ENCODE measurements at regions not wholly inside any gene's neighbourhood (a gene's known extent, or its start where the extent isn't known, plus 50 kb on each side); places are given as distances from the start of the nearest gene placed in this dataset.
A peak's percentile ranks its signal among the peaks of the same experiment; 100 is the strongest.

DNA sequence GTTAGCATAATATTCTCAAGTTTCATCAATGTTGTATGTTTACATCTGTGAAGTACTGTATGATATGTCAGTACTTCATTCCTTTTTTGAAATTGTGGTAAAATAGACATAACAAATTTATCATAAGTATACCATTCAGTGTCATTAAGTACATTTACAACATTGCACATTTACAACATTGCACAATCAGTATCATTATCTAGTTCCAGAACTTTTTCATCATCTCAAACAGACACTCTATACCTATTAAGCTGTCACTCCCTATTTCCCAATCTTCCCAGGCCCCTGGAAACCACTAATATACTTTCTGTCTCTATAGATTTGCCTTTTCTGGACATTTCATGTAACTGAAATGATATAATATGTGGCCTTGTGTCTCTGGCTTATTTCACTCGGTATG, 75.1 kb upstream of the ATG10 start:
- peaks cover 0 to 2% of the 10 kb centered on the region in 2 donors for H3K9me3 ChIP-seq (ENCODE audit: control insufficient read depth in 1 of 2, low read length in 2 of 2)
- no peak overlapping the region for H3K4me3 ChIP-seq (ENCODE audit: low read depth in 1 of 2, low read length in 2 of 2)
- no peaks in the 10 kb centered on the region for H3K4me1 ChIP-seq (ENCODE audit: control insufficient read depth in 1 of 2, insufficient read depth in 2 of 2, low read length in 2 of 2)
- no peaks in the 10 kb centered on the region for H3K27me3 ChIP-seq (ENCODE audit: low read depth, low read length)
- H3K36me3 ChIP-seq (ENCODE audit: control insufficient read depth in 1 of 2, insufficient read depth in 2 of 2, low read length in 2 of 2) = no peaks in the 10 kb centered on the region
- H3K27ac ChIP-seq (ENCODE audit: low read length) = no peak overlapping the region

DNA sequence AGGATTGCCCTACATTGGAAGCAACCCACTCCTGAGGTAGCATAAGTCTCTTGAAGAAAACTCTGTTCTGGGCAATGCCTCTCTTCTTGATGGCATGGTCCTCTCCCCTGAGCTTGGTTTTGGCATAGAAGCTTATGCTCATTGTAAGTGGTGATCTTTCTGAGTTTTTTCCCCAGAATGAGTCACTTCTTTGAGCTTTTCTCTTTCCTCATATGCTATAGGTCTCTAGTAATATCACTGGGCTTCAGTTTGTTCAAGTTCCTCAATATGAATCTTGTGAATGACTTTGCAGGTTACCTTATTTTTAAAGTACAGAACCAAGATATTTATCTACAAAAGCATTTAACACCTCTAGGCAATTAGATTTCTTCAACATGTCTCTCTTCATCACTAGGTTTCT, 76.5 kb upstream of the ATG10 start:
- H3K4me3 ChIP-seq (ENCODE audit: low read depth in 1 of 2, low read length in 2 of 2) = no peak overlapping the region
- no peaks in the 10 kb centered on the region for H3K27me3 ChIP-seq (ENCODE audit: low read depth, low read length)
- no peaks in the 10 kb centered on the region for H3K4me1 ChIP-seq (ENCODE audit: control insufficient read depth in 1 of 2, insufficient read depth in 2 of 2, low read length in 2 of 2)
- H3K9me3 ChIP-seq (ENCODE audit: control insufficient read depth in 1 of 2, low read length in 2 of 2) = no peaks in the 10 kb centered on the region
- H3K36me3 ChIP-seq (ENCODE audit: control insufficient read depth in 1 of 2, insufficient read depth in 2 of 2, low read length in 2 of 2) = no peaks in the 10 kb centered on the region
- H3K27ac ChIP-seq (ENCODE audit: low read length) = no peak overlapping the region

DNA sequence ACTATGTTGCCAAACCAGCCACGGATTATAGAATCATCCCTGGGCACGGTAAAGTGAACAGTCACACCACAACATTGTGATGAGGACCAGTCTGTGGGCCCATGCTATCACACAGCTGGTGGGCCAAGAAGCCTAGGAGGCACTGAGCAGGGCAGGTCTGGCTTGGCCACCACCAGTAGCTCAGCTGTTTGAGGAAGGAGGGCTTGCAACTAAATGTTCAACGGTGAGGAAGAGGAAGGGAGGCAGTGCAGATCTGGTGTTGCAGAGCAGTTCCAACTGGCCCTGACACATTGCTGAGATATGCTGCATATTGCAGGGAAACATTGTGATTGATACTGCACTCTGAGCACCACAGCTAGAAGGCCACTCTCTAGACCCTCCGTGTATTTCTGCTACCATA, 77.9 kb upstream of the ATG10 start:
- Histone ChIP-seq H3K27me3 (ENCODE audit: low read depth, low read length) (no peaks in the 10 kb centered on the region), H3K36me3 (ENCODE audit: control insufficient read depth in 1 of 2, insufficient read depth in 2 of 2, low read length in 2 of 2) (no peaks in the 10 kb centered on the region), H3K4me1 (ENCODE audit: control insufficient read depth in 1 of 2, insufficient read depth in 2 of 2, low read length in 2 of 2) (no peaks in the 10 kb centered on the region), H3K9me3 (ENCODE audit: control insufficient read depth in 1 of 2, low read length in 2 of 2) (no peaks in the 10 kb centered on the region), H3K27ac (ENCODE audit: low read length) (no peak overlapping the region), H3K4me3 (ENCODE audit: low read depth in 1 of 2, low read length in 2 of 2) (no peak overlapping the region)

DNA sequence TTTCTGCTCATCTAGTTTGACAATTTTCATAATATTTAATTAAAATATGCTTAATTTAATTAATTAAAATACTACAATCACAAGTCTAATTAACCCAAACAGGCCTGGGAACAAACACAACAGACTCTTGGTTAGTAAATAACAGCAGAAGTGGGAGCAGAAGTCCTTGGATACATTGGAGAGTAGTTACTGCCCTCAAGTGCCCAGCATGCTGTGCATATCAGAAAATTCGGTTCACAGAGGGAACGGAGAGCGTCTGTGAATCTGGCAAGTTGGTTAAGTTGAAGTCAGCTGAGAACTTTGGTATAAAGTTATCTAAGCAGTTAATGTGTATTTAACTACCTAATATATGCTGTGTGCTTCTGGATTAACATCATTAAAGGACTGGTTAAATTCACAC, 87.0 kb upstream of the ATG10 start:
- Histone ChIP-seq H3K4me1 (ENCODE audit: control insufficient read depth in 1 of 2, insufficient read depth in 2 of 2, low read length in 2 of 2) (no peaks in the 10 kb centered on the region), H3K4me3 (ENCODE audit: low read depth in 1 of 2, low read length in 2 of 2) (no peak overlapping the region), H3K27me3 (ENCODE audit: low read depth, low read length) (no peaks in the 10 kb centered on the region), H3K27ac (ENCODE audit: low read length) (no peak overlapping the region), H3K36me3 (ENCODE audit: control insufficient read depth in 1 of 2, insufficient read depth in 2 of 2, low read length in 2 of 2) (no peaks in the 10 kb centered on the region), H3K9me3 (ENCODE audit: control insufficient read depth in 1 of 2, low read length in 2 of 2) (no peaks in the 10 kb centered on the region)

DNA sequence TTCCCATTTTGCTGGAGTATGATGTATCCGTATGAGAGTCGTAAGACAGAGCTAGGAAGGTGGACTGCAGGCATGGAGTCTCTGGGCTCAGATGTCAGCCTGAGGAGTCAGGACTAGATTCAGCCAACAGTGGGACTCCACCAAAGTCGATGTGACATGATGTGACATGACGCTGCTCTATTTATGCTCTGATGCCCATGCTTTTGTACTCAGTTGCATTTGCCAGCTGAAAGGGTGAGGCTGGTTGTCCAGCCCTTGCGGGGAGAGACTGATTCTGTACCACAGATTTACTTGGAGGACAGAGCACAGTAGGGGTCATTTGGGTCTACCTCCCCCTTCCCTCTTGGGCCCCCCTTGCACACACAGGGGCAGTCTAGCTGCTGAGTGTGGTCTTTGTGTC, 88.5 kb upstream of the ATG10 start:
- no peaks in the 10 kb centered on the region for H3K9me3 ChIP-seq (ENCODE audit: control insufficient read depth in 1 of 2, low read length in 2 of 2)
- no peaks in the 10 kb centered on the region for H3K36me3 ChIP-seq (ENCODE audit: control insufficient read depth in 1 of 2, insufficient read depth in 2 of 2, low read length in 2 of 2)
- no peaks in the 10 kb centered on the region for H3K4me1 ChIP-seq (ENCODE audit: control insufficient read depth in 1 of 2, insufficient read depth in 2 of 2, low read length in 2 of 2)
- H3K27ac ChIP-seq (ENCODE audit: low read length) = no peak overlapping the region
- no peaks in the 10 kb centered on the region for H3K27me3 ChIP-seq (ENCODE audit: low read depth, low read length)
- H3K4me3 ChIP-seq (ENCODE audit: low read depth in 1 of 2, low read length in 2 of 2) = no peak overlapping the region

DNA sequence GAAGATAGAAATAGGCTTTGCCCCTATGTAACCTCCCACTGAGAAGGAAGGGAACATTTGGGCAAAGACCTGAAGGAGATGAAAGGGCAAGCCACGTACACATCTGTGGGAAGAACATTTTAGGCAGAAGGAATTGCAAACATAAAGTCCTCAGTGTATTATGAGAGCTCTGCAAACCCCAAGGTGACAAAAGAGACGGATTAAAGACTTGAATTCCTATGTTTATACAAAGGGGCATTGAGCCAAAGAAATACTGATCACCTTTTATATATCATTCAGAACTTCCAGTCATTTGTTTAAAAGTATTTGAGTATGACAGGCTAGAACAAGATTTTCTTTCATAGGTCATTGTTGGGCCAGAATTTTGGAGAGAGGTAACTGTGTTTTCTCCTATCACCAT, 90.2 kb upstream of the ATG10 start:
- H3K36me3 ChIP-seq (ENCODE audit: control insufficient read depth in 1 of 2, insufficient read depth in 2 of 2, low read length in 2 of 2) = no peaks in the 10 kb centered on the region
- no peak overlapping the region for H3K4me3 ChIP-seq (ENCODE audit: low read depth in 1 of 2, low read length in 2 of 2)
- H3K27me3 ChIP-seq (ENCODE audit: low read depth, low read length) = no peaks in the 10 kb centered on the region
- H3K27ac ChIP-seq (ENCODE audit: low read length) = no peak overlapping the region
- H3K4me1 ChIP-seq (ENCODE audit: control insufficient read depth in 1 of 2, insufficient read depth in 2 of 2, low read length in 2 of 2) = no peaks in the 10 kb centered on the region
- H3K9me3 ChIP-seq (ENCODE audit: control insufficient read depth in 1 of 2, low read length in 2 of 2) = no peaks in the 10 kb centered on the region

DNA sequence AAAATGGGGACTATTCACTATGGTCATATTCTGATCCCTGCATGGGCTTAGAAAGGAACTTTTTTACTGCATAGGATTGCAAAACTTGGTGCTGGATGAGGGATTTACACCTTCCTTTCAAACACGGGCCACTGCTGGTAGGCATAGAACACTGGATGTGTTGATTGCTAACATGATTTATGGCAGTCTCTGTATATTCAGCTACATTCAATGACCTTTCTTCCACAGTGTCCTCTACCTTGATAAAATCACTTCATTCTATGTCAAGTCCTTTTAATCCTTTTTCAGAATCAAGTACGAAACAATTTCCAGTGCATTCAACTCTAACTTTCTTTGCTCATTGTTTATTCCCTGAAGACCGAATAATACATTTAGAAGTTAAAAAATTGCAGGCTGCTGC, 91.9 kb upstream of the ATG10 start:
- no peak overlapping the region for H3K27ac ChIP-seq (ENCODE audit: low read length)
- H3K4me3 ChIP-seq (ENCODE audit: low read depth in 1 of 2, low read length in 2 of 2) = no peak overlapping the region
- H3K9me3 ChIP-seq (ENCODE audit: control insufficient read depth in 1 of 2, low read length in 2 of 2) = no peaks in the 10 kb centered on the region
- no peaks in the 10 kb centered on the region for H3K27me3 ChIP-seq (ENCODE audit: low read depth, low read length)
- no peaks in the 10 kb centered on the region for H3K4me1 ChIP-seq (ENCODE audit: control insufficient read depth in 1 of 2, insufficient read depth in 2 of 2, low read length in 2 of 2)
- no peaks in the 10 kb centered on the region for H3K36me3 ChIP-seq (ENCODE audit: control insufficient read depth in 1 of 2, insufficient read depth in 2 of 2, low read length in 2 of 2)

DNA sequence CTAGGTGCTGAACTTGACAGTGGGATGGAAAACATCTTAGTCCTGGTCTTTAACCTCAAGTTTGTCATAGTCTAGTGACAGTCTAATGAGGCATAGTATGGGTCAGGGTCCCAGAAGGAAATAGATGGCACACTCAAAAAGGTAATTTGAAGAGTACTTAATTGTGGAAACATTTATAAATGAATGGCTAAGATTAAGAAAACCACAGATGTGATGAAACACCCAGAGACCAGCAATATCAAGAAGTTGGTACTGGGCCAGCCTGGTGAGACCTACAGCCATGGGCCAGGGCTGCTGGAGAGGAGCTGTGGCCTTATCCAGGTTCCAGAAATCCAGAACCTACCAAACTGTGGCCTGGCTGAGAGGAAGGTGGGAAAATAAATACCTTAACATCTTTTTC, 93.5 kb upstream of the ATG10 start:
- no peak overlapping the region for H3K27ac ChIP-seq (ENCODE audit: low read length)
- no peaks in the 10 kb centered on the region for H3K4me1 ChIP-seq (ENCODE audit: control insufficient read depth in 1 of 2, insufficient read depth in 2 of 2, low read length in 2 of 2)
- no peaks in the 10 kb centered on the region for H3K36me3 ChIP-seq (ENCODE audit: control insufficient read depth in 1 of 2, insufficient read depth in 2 of 2, low read length in 2 of 2)
- no peaks in the 10 kb centered on the region for H3K9me3 ChIP-seq (ENCODE audit: control insufficient read depth in 1 of 2, low read length in 2 of 2)
- no peak overlapping the region for H3K4me3 ChIP-seq (ENCODE audit: low read depth in 1 of 2, low read length in 2 of 2)
- H3K27me3 ChIP-seq (ENCODE audit: low read depth, low read length) = no peaks in the 10 kb centered on the region

DNA sequence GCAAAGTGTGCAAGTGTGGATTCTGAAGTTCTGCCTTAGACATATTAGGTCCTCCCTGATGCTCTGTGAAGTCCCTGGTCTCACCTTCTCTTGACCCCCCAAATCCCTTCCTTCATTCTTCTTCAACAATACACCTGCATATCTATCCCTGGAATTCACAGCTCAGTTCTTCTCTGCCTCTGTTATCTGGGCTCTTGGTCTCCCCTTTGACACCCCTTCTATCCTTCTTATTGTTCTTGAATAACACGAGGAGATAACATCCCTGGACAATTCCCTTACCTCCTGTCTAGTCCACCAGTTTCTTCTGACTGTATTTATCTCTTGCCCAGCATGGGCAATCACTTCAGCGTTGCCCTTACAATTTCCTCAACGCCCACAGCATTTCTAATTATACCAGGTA, 104.8 kb upstream of the ATG10 start:
- H3K4me3 ChIP-seq (ENCODE audit: low read depth in 1 of 2, low read length in 2 of 2) = no peak overlapping the region
- H3K9me3 ChIP-seq (ENCODE audit: control insufficient read depth in 1 of 2, low read length in 2 of 2) = no peaks in the 10 kb centered on the region
- no peak overlapping the region for H3K27ac ChIP-seq (ENCODE audit: low read length)
- H3K27me3 ChIP-seq (ENCODE audit: low read depth, low read length) = no peaks in the 10 kb centered on the region
- H3K36me3 ChIP-seq (ENCODE audit: control insufficient read depth in 1 of 2, insufficient read depth in 2 of 2, low read length in 2 of 2) = no peaks in the 10 kb centered on the region
- H3K4me1 ChIP-seq (ENCODE audit: control insufficient read depth in 1 of 2, insufficient read depth in 2 of 2, low read length in 2 of 2) = no peaks in the 10 kb centered on the region

DNA sequence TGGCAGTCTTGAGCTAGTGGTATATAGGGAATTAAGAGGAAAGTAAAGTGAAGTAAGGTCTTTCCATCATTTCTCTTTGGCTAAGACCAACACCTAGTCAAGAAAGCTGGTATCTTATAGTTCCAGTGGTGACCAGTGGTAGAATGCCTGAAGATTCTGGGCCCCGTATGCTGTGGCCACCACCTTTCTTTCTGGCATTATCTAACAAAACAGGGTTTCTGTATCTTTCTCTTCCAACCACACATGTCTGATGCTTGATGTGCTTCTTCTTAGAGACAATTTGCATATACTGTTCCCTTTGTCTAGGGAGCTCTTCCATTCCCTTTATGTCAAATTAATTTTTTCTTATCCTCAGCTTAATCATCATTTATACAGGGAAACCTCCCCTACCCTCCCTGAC, 109.9 kb upstream of the SSBP2 start:
- Histone ChIP-seq H3K27ac (ENCODE audit: low read length) (no peak overlapping the region), H3K4me3 (ENCODE audit: low read depth in 1 of 2, low read length in 2 of 2) (no peak overlapping the region), H3K36me3 (ENCODE audit: control insufficient read depth in 1 of 2, insufficient read depth in 2 of 2, low read length in 2 of 2) (no peaks in the 10 kb centered on the region), H3K27me3 (ENCODE audit: low read depth, low read length) (no peaks in the 10 kb centered on the region), H3K4me1 (ENCODE audit: control insufficient read depth in 1 of 2, insufficient read depth in 2 of 2, low read length in 2 of 2) (peaks cover 0 to 16% of the 10 kb centered on the region in 2 donors), H3K9me3 (ENCODE audit: control insufficient read depth in 1 of 2, low read length in 2 of 2) (no peaks in the 10 kb centered on the region)

DNA sequence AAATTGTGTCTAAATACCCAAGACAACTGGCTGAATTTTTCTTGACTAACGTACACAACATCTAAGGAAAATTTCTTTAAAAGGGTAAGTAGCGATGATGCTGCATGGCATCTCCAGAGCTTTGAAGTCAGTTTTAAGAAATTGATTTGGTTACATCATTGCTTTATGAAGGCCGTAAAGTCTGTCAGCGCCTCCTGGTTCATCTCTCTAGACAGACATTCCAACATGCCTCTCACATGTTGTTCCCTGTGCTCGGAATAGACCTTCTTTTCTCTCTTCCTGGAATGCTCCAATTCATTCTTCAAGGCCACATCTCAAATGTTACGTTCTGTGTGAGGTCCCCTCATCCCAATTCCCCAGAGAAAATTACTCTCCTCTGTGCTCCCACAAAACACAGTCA, 108.7 kb upstream of the SSBP2 start:
- H3K36me3 ChIP-seq (ENCODE audit: control insufficient read depth in 1 of 2, insufficient read depth in 2 of 2, low read length in 2 of 2) = no peaks in the 10 kb centered on the region
- no peak overlapping the region for H3K27ac ChIP-seq (ENCODE audit: low read length)
- no peak overlapping the region for H3K4me3 ChIP-seq (ENCODE audit: low read depth in 1 of 2, low read length in 2 of 2)
- H3K27me3 ChIP-seq (ENCODE audit: low read depth, low read length) = no peaks in the 10 kb centered on the region
- peaks cover 0 to 16% of the 10 kb centered on the region in 2 donors for H3K4me1 ChIP-seq (ENCODE audit: control insufficient read depth in 1 of 2, insufficient read depth in 2 of 2, low read length in 2 of 2)
- H3K9me3 ChIP-seq (ENCODE audit: control insufficient read depth in 1 of 2, low read length in 2 of 2) = no peaks in the 10 kb centered on the region

DNA sequence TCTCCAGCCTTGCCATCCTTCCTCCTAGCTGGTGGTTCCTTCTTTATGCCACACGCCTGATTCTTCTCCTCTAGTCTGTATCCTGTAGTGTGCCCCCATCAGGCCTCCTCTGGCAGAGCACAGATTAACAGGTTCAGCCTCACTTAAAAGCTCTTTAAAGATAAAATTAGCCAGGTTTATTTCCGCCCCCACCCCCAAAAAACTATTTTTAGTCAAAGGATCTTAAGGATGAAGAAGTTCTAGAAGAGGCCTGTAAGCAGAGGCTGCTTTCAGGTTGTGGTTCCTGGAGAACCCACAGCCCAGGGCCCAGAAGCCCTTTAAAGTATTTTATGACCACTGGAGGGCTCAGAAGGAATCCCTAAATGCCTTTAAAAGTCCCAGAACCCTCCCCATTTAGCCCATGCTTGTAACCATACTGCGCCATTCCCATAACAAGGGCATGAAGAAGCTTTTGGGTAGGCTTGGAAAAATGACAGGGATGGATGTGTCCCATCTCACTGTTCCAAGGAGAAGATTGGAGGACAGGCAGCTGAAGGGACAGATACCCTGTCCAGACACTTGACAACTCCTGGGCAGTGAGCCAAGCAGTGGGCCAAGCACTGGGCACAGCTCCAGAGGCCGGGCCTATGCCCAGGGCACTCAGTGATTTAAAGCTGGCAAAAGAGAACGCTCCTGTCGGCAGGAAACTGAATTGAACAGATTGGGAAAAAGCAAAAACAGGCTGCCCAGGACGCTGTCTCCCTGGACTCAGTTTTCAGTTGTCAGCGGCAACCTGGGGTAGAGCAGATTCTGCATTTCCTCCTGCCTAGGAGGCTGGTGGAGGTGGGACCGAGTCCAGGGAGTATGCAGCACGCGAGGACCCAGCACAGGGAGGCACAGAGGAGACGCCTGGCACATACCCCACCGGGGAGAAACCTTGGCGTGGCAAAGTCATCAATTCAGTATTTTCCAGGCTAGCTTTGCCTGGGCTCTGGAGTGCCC, 106.3 kb upstream of the SSBP2 start:
- H3K27me3 ChIP-seq (ENCODE audit: low read depth, low read length) = no peaks in the 10 kb centered on the region
- no peak overlapping the region for H3K4me3 ChIP-seq (ENCODE audit: low read depth in 1 of 2, low read length in 2 of 2)
- no peaks in the 10 kb centered on the region for H3K36me3 ChIP-seq (ENCODE audit: control insufficient read depth in 1 of 2, insufficient read depth in 2 of 2, low read length in 2 of 2)
- H3K27ac ChIP-seq (ENCODE audit: low read length) = peak overlapping the region; percentile 35
- peaks cover 0 to 25% of the 10 kb centered on the region in 2 donors for H3K4me1 ChIP-seq (ENCODE audit: control insufficient read depth in 1 of 2, insufficient read depth in 2 of 2, low read length in 2 of 2)
- H3K9me3 ChIP-seq (ENCODE audit: control insufficient read depth in 1 of 2, low read length in 2 of 2) = no peaks in the 10 kb centered on the region

Measured in muscle layer of duodenum (tissue), 2 donors.